WTC11 (cell line): ENCODE measurements at regions not wholly inside any gene's neighbourhood (a gene's known extent, or its start where the extent isn't known, plus 50 kb on each side); places are given as distances from the start of the nearest gene placed in this dataset.

Experiments used
- ATAC-seq: fragments of 200-7000 bp; cut with Tn5 transposase; 2 replicates; pipeline ENCODE4 v1.10.0; 2021; ENCODE audit warnings: mild to moderate bottlenecking, moderate library complexity
- CTCF ChIA-PET: fragments of 300-600 bp; sonication (Branson Sonifier 250); formaldehyde crosslinking; loops from one replicate; lab custom pipeline; 2021; ENCODE audit warnings: antibody characterized with exemption; lab: Charles Lee
- POLR2A ChIA-PET: fragments of 350-600 bp; sonication (Branson Sonifier 250); formaldehyde crosslinking; loops from one replicate; lab custom pipeline; 2021; ENCODE audit warnings: antibody characterized with exemption; lab: Charles Lee
- DNase-seq: peaks from one replicate; pipeline ENCODE4 v3.0.0; 2021; ENCODE audit warnings: low spot score
- H3K27ac Mint-ChIP-seq: 2 replicates; pipeline ENCODE4 v1.8.0; 2021; ENCODE audit warnings: mixed read lengths
- H3K27me3 Mint-ChIP-seq: 2 replicates; pipeline ENCODE4 v1.8.0; 2021; ENCODE audit warnings: low read depth, mild to moderate bottlenecking, moderate library complexity, mixed read lengths
- H3K36me3 Mint-ChIP-seq: 2 replicates; pipeline ENCODE4 v1.8.0; 2021; ENCODE audit warnings: mixed read lengths
- H3K4me1 Mint-ChIP-seq: 2 replicates; pipeline ENCODE4 v1.8.0; 2022; ENCODE audit warnings: mixed read lengths
- H3K4me3 Mint-ChIP-seq: 2 replicates; pipeline ENCODE4 v1.8.0; 2021; ENCODE audit warnings: mild to moderate bottlenecking, moderate library complexity, mixed read lengths
- H3K9me3 Mint-ChIP-seq: 2 replicates; pipeline ENCODE4 v1.8.0; 2021; ENCODE audit warnings: mixed read lengths
- AFF4 ChIP-seq: sonication (generic); formaldehyde crosslinking; IDR thresholded peaks from 2 replicates; pipeline ENCODE4 v1.8.1; 2023; ENCODE audit warnings: mild to moderate bottlenecking, missing genetic modification reagents, borderline replicate concordance
- ARID4B ChIP-seq: sonication (generic); formaldehyde crosslinking; IDR thresholded peaks from 2 replicates; pipeline ENCODE4 v1.8.0; 2023; ENCODE audit warnings: missing genetic modification reagents, mild to moderate bottlenecking, borderline replicate concordance
- ATF3 ChIP-seq: sonication (generic); formaldehyde crosslinking; conservative IDR thresholded peaks from 2 replicates; pipeline ENCODE4 v1.8.1; 2022; ENCODE audit warnings: mild to moderate bottlenecking, missing genetic modification reagents
- FOXJ3 ChIP-seq: sonication (generic); formaldehyde crosslinking; IDR thresholded peaks from 2 replicates; pipeline ENCODE4 v1.9.0; 2021; ENCODE audit warnings: missing genetic modification reagents, mild to moderate bottlenecking, borderline replicate concordance
- FOXP1 ChIP-seq: sonication (generic); formaldehyde crosslinking; IDR thresholded peaks from 2 replicates; pipeline ENCODE4 v1.8.0; 2022; ENCODE audit warnings: missing genetic modification reagents, mild to moderate bottlenecking, moderate library complexity, borderline replicate concordance
- HMGXB4 ChIP-seq: sonication (generic); formaldehyde crosslinking; IDR thresholded peaks from 2 replicates; pipeline ENCODE4 v1.8.1; 2023; ENCODE audit warnings: mild to moderate bottlenecking, moderate library complexity, missing genetic modification reagents
- JAZF1 ChIP-seq: fragments of 250-450 bp; sonication (Bioruptor Pico); IDR thresholded peaks from 2 replicates; pipeline ENCODE4 v1.9.0; 2021; ENCODE audit warnings: moderate library complexity, mild to moderate bottlenecking, inconsistent platforms
- MXD4 ChIP-seq: fragments of 250-450 bp; sonication (Bioruptor Pico); IDR thresholded peaks from 2 replicates; pipeline ENCODE4 v1.8.0; 2021; ENCODE audit warnings: mild to moderate bottlenecking, moderate library complexity, borderline replicate concordance
- NR1H2 ChIP-seq: sonication (generic); formaldehyde crosslinking; IDR thresholded peaks from 2 replicates; pipeline ENCODE4 v1.9.0; 2021; ENCODE audit warnings: mild to moderate bottlenecking, moderate library complexity, missing genetic modification reagents
- OVOL2 ChIP-seq: fragments of 250-450 bp; sonication (Bioruptor Pico); IDR thresholded peaks from 2 replicates; pipeline ENCODE4 v1.9.0; 2021; ENCODE audit warnings: mild to moderate bottlenecking, borderline replicate concordance
- SMAD4 ChIP-seq: sonication (generic); formaldehyde crosslinking; IDR thresholded peaks from 2 replicates; pipeline ENCODE4 v1.8.0; 2022; ENCODE audit warnings: mild to moderate bottlenecking, missing genetic modification reagents
- USF1 ChIP-seq: sonication (generic); formaldehyde crosslinking; IDR thresholded peaks from 2 replicates; pipeline ENCODE4 v1.8.0; 2022; ENCODE audit warnings: mild to moderate bottlenecking, missing genetic modification reagents
- ZNF232 ChIP-seq: sonication (generic); formaldehyde crosslinking; IDR thresholded peaks from 2 replicates; pipeline ENCODE4 v1.8.0; 2022; ENCODE audit warnings: mild to moderate bottlenecking, missing genetic modification reagents
- ZNF671 ChIP-seq: fragments of 250-450 bp; sonication (Bioruptor Pico); IDR thresholded peaks from 2 replicates; pipeline ENCODE4 v1.8.0; 2021; ENCODE audit warnings: mild to moderate bottlenecking

DNA sequence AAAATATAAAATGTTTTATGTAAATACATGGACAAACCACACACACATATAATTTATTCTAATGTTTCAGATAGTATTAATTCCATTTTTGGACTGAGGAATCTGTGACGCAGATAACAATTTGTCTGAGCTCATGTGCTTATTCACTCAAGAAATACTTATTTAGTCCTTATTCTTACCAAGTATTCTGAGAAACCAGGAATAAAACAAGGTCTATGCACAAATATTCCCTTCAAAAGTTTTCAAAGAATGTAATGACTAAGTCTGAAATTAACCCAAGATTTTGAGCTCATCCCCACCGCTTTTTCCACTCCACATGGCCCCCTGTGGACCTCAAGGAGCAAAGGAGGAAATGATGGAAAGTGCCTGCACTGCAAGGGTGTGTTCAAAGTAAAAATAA lies 1022.3 kb downstream of the EFNA5 start (continued):
- TF ChIP-seq ZNF232 = no peak

DNA sequence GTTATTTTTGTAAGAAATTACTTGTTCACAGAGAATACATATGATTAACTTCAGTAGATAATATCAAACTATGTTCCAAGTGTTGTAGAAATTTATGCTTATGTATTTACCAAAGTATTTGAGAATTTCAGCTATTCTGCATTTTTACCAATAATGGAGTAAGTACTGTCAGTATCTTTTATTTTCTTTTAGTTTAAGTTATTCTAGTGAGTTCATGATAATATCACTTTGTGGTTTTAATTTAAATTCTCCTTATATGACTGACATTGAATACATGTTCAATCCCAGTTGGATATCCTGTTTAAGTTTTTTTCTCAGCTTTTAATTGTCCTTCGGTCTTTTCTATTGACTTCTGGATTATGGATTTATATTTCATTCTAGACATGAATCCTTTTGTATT lies 1024.6 kb downstream of the EFNA5 start:
- TF ChIP-seq ATF3 (CRISPR knock-in tag) (no peak), JAZF1 (no peak), AFF4 (no peak), HMGXB4 (CRISPR knock-in tag) (no peak), FOXP1 (CRISPR knock-in tag) (no peak), ZNF671 (CRISPR knock-in tag) (no peak), FOXJ3 (CRISPR knock-in tag) (no peak), NR1H2 (CRISPR knock-in tag) (no peak), USF1 (no peak), SMAD4 (CRISPR knock-in tag) (no peak), OVOL2 (CRISPR knock-in tag) (no peak), MXD4 (CRISPR knock-in tag) (no peak), ARID4B (CRISPR knock-in tag) (no peak)
- ChIA-PET CTCF (no interaction called here), POLR2A (no interaction called here)
- ATAC-seq = no peak
- H3K4me3 Mint-ChIP-seq = no peak overlapping the region
- H3K27me3 Mint-ChIP-seq = no peaks in the 10 kb centered on the region
- DNase-seq = no peak
- H3K4me1 Mint-ChIP-seq = no peaks in the 10 kb centered on the region
- no peaks in the 10 kb centered on the region for H3K36me3 Mint-ChIP-seq
- H3K9me3 Mint-ChIP-seq = no peaks in the 10 kb centered on the region
- H3K27ac Mint-ChIP-seq = no peak overlapping the region
